GM11168 (cell line): ENCODE measurements at regions not wholly inside any gene's neighbourhood (a gene's known extent, or its start where the extent isn't known, plus 50 kb on each side); places are given as distances from the start of the nearest gene placed in this dataset.

ENCODE experiments used
- in situ Hi-C: fragments of 300-500 bp; cut with MboI; formaldehyde crosslinking; loops from one replicate; pipeline ENCODE4 v1.12.0; 2022; ENCODE audit warnings: low sequenced_read_pairs; ENCODE audit not compliant: unreplicated experiment

DNA sequence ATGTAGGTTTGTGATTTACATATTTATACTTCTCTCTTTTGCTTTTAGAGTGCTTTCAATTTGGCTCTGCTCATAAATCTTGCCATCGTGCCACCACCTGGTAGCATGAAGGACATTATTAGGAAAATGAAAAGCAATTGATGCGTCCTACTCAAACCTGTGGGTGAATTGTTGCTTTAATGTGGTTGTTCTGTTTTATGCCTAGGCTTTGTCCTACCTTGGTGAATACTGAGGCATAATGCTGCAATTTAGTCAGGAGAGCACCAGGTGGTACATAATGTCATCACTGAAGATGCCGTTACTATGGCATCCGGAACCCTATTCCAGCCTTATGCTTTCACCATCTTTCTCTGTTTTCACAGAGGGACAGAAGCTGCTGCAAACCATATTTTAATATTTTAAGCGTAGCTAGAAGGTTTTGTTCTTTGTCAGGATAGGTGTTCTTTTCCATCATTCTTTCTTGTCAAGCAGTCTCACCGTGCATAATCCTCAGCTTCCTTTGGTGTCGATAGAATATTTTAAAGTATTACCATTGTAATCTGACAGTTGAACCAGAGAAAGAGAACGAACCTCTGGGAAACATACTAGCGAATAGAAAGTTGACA, 68.5 kb upstream of the PKP2 start:
- in situ Hi-C loops: loop anchor here (25.0 kb wide), 1 partner anchor 1047 kb away; the partner anchor contains the start of gene ALG10

GRCh38 chr12:32956418-32956817, 59.8 kb upstream of the PKP2 start:
- in situ Hi-C loops: loop anchor here (25.0 kb wide), 1 partner anchor 1056 kb away; the partner anchor contains the start of gene ALG10

DNA sequence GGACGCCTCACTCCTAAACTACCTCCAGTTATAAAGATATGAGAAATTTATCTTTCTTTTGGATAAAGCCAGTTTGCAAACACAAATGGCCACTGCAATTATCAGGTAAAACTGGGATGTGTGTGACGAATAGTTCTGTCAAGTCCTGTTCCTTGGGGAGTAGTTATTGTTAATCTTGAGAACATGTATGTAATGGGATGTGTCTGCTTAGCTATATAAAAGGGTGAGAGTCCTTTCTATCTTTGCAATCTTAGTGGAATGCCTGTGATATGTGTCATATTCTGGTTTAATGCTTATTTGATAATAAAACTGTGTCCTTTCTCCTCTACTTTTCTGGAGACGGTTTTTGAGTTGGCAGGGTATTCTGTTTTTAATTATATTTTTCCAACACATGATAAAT, 56.1 kb upstream of the PKP2 start:
- in situ Hi-C loops: loop anchor here (25.0 kb wide), 1 partner anchor 1060 kb away; the partner anchor contains the start of gene ALG10

- in situ Hi-C loops: loop anchor here (25.0 kb wide), 1 partner anchor 1062 kb away; the partner anchor contains the start of gene ALG10
These were observed 53.2 kb upstream of the PKP2 start for GRCh38 chr12:32949815-32950214.

DNA sequence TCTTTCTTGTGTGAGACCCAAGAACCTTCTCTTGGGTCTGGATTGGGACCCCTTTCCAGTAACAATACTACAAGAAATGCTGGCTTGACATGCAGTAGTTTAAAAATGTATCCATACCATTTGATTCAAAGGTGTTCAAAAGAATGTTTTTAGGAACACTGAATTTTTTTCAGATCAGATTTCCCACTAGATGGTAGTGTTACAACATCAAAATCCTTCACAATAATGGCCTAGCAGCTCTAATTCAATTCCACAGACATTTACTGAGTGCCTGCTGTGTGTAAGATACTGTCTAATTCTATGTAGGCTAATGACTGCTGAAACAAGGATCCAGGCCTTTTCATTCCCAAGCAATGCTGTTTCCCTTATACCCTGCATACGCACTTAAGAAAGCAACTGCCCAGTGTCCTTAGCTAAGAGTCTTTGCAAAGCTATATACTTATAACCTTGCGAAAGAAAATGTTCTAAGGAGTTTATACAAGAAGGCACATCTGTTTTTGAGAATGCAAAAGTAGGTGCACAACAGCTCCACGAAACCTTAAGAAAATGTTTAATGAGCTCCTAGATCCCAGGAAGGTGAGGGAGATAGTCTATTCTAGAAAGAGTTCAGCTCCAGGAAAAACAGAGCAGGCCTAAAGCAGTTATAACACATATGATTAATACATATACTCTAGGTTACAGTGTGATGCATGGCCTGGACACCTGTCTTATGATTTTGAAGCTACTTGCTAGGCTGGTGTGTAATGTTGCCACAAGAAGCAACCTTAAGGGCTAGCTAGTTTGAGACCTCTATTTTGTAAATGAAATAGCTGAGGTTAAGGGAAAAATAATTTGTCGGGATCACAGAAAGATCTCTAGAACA, 50.9 kb upstream of the PKP2 start:
- in situ Hi-C loops: no loop called here

DNA sequence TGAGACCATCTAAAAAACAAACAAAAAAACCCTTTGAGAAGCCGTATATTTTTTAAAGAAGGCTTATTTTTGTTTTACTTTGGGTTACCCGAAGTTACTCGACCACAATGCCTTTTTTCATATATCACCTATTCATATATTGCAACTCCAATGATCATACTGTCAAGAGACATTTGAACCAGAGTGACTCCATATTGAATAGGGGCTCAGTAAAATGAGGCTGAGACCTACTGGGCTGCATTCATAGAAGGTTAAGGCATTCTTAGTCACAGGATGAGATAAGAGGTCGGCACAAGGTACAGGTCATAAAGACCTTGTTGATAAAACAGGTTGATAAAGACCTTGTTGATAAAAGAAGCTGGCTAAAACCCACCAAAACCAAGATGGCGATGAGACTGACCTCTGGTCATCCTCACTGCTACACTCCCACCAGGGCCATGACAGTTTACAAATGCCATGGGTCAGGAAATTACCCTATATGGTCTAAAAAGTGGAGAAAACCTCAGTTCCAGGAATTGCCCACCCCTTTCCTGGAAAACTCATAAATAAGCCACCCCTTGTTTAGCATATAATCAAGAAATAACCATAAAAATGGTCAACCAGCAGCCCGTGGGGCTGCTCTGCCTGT, 50.0 kb upstream of the PKP2 start:
- in situ Hi-C loops: no loop called here
